Effector memory CD8-positive, alpha-beta T cell (primary cell): ENCODE measurements at regions not wholly inside any gene's neighbourhood (a gene's known extent, or its start where the extent isn't known, plus 50 kb on each side); places are given as distances from the start of the nearest gene placed in this dataset.
"Not testable (repeated sequence)": the region's sequence is repeated elsewhere in the genome, so short reads cannot be mapped to it uniquely, and the experiment has no call there.

Experiments
- ATAC-seq: fragments of 150-1000 bp; cut with Tn5 transposase; replicated peaks from 2 replicates; pipeline ENCODE4 v1.10.0; 2021; ENCODE audit warnings: mild to moderate bottlenecking, moderate library complexity
- DNase-seq, 3 experiments: peaks; one replicate each; pipeline ENCODE4 v3.0.0; 2021
- H3K27ac Mint-ChIP-seq, 2 donors: one replicate each; pipeline ENCODE4 v1.8.0; 2022; ENCODE audit warnings: mild to moderate bottlenecking in 2 of 2, mixed read lengths in 2 of 2, moderate library complexity in 2 of 2
- H3K27me3 Mint-ChIP-seq, 2 donors: one replicate each; pipeline ENCODE4 v1.8.0; 2022; ENCODE audit warnings: mixed read lengths in 2 of 2
- H3K36me3 Mint-ChIP-seq: one replicate; pipeline ENCODE4 v1.8.0; 2022; ENCODE audit warnings: mild to moderate bottlenecking, moderate library complexity, mixed read lengths; ENCODE audit not compliant: insufficient read depth
- H3K4me1 Mint-ChIP-seq, 2 donors: one replicate each; pipeline ENCODE4 v1.8.0; 2022; ENCODE audit warnings: low read depth in 2 of 2, mixed read lengths in 2 of 2
- H3K4me3 Mint-ChIP-seq, 2 donors: one replicate each; pipeline ENCODE4 v1.8.0; 2022; ENCODE audit warnings: mild to moderate bottlenecking in 2 of 2, mixed read lengths in 2 of 2, moderate library complexity in 2 of 2
- H3K9me3 Mint-ChIP-seq, 2 donors: one replicate each; pipeline ENCODE4 v1.8.0; 2022; ENCODE audit warnings: mixed read lengths in 2 of 2

DNA sequence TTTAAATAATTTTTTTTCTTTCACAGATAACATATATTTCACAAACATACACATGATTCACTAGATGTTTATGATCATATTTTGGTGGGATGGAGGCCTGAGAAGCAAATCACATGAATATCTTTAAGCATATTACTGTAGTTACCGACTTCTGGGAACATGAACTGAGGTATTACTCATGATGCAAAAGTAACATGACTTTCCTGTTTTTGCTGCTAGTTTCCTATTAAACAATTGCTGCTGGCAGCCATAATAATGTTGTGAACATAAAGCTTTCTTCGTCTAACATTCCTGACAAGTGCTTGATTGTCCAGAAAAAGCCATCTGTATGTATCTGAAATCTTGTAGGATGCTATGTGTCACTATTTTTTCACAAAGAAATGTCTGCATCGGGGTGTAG is 145.4 kb downstream of the MTX2 start:
- ATAC-seq (no peak), DNase-seq (no peak)
- H3K36me3 Mint-ChIP-seq, result no peaks in the 10 kb centered on the region
- peaks cover 46 to 65% of the 10 kb centered on the region in 2 donors for H3K27me3 Mint-ChIP-seq
- no peak overlapping the region for H3K27ac Mint-ChIP-seq
- no peak overlapping the region for H3K4me3 Mint-ChIP-seq
- no peaks in the 10 kb centered on the region for H3K9me3 Mint-ChIP-seq
- no peaks in the 10 kb centered on the region for H3K4me1 Mint-ChIP-seq

- no peak for ATAC-seq
- no peak overlapping the region for H3K4me3 Mint-ChIP-seq
- no peak overlapping the region for H3K27ac Mint-ChIP-seq
- no peaks in the 10 kb centered on the region for H3K4me1 Mint-ChIP-seq
- H3K9me3 Mint-ChIP-seq, result no peaks in the 10 kb centered on the region
- no peaks in the 10 kb centered on the region for H3K36me3 Mint-ChIP-seq
- DNase-seq, result no peak
- H3K27me3 Mint-ChIP-seq, result peaks cover 39 to 63% of the 10 kb centered on the region in 2 donors
These were observed 146.1 kb downstream of the MTX2 start for GRCh38 chr2:176415174-176415895.

- no peaks in the 10 kb centered on the region for H3K4me1 Mint-ChIP-seq
- no peak for DNase-seq
- H3K27me3 Mint-ChIP-seq, result peaks cover 34 to 56% of the 10 kb centered on the region in 2 donors
- no peaks in the 10 kb centered on the region for H3K9me3 Mint-ChIP-seq
- H3K36me3 Mint-ChIP-seq, result no peaks in the 10 kb centered on the region
- no peak overlapping the region for H3K27ac Mint-ChIP-seq
- no peak overlapping the region for H3K4me3 Mint-ChIP-seq
- ATAC-seq, result no peak
These were observed 146.8 kb downstream of the MTX2 start for GRCh38 chr2:176415937-176416499.

DNA sequence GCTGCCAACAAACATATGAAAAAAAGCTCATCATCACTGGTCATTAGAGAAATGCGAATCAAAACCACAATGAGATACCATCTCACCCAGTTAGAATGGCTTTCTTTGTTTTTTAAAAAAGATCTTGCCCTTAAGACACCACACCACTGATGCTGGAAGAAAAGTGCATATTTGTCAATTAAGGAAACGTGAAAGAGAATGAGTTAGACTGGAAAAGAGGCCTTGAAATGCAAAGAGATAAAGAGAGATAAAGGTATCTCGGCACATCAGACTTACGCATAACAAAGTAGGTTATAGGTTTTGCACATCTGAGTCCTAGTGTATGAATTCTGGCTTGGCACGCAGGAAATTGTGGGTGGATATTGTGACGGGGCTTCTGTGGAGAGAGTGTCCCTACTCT is 149.5 kb downstream of the MTX2 start:
- DNase-seq (no peak), ATAC-seq (no peak)
- Mint-ChIP-seq H3K27ac (no peak overlapping the region), H3K9me3 (no peaks in the 10 kb centered on the region), H3K4me1 (no peaks in the 10 kb centered on the region), H3K4me3 (no peak overlapping the region), H3K36me3 (no peaks in the 10 kb centered on the region), H3K27me3 (peaks cover 43 to 66% of the 10 kb centered on the region in 2 donors)

DNA sequence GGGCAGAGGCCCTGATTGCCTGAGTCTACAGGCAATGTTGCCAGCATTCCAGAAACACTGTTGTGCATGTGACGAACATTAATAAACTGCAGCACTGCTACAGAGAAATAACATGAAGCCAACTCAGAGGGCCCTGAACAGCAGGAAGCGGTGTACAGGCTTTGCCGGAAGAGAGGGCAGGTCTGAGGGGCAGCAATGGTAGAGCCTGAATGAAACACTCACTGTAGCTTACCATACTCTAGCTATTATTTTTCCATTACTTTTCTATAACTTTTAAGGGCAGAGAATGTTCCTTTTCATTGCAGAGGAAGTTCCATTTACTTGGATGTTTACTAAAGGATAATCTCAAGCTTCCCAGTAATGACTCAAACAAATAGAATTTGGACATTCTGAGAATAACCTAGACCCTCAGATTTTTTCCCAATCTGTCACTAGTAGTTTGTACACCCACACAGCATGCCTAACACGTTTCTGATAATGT is 150.4 kb downstream of the MTX2 start:
- Mint-ChIP-seq H3K27ac (no peak overlapping the region), H3K4me1 (no peaks in the 10 kb centered on the region), H3K9me3 (no peaks in the 10 kb centered on the region), H3K36me3 (no peaks in the 10 kb centered on the region), H3K4me3 (no peak overlapping the region), H3K27me3 (peaks cover 42 to 66% of the 10 kb centered on the region in 2 donors)
- DNase-seq (no peak), ATAC-seq (no peak)

GRCh38 chr2:176421297-176422050 is 152.2 kb downstream of the MTX2 start:
- H3K4me3 Mint-ChIP-seq, result no peak overlapping the region
- ATAC-seq, result no peak
- DNase-seq, result no peak
- H3K27ac Mint-ChIP-seq, result no peak overlapping the region
- H3K27me3 Mint-ChIP-seq, result peaks cover 33 to 62% of the 10 kb centered on the region in 2 donors
- H3K36me3 Mint-ChIP-seq, result no peaks in the 10 kb centered on the region
- no peaks in the 10 kb centered on the region for H3K9me3 Mint-ChIP-seq
- H3K4me1 Mint-ChIP-seq, result no peaks in the 10 kb centered on the region

GRCh38 chr2:176423819-176424218 is 154.6 kb downstream of the MTX2 start:
- H3K36me3 Mint-ChIP-seq, result no peaks in the 10 kb centered on the region
- H3K4me3 Mint-ChIP-seq, result no peak overlapping the region
- DNase-seq (no peak), ATAC-seq (no peak)
- H3K27me3 Mint-ChIP-seq, result peaks cover 38 to 59% of the 10 kb centered on the region in 2 donors
- H3K27ac Mint-ChIP-seq, result no peak overlapping the region
- no peaks in the 10 kb centered on the region for H3K4me1 Mint-ChIP-seq
- no peaks in the 10 kb centered on the region for H3K9me3 Mint-ChIP-seq

- Mint-ChIP-seq H3K27ac (no peak overlapping the region), H3K9me3 (no peaks in the 10 kb centered on the region), H3K4me3 (no peak overlapping the region), H3K27me3 (peaks cover 38 to 57% of the 10 kb centered on the region in 2 donors), H3K36me3 (no peaks in the 10 kb centered on the region), H3K4me1 (peaks cover 0 to 2% of the 10 kb centered on the region in 2 donors)
- ATAC-seq (no peak), DNase-seq (no peak)
These were observed 155.5 kb downstream of the MTX2 start for GRCh38 chr2:176424746-176425145.

GRCh38 chr2:176427549-176427948 is 158.3 kb downstream of the MTX2 start:
- Mint-ChIP-seq H3K9me3 (no peaks in the 10 kb centered on the region), H3K4me3 (no peak overlapping the region), H3K27me3 (peaks cover 31 to 44% of the 10 kb centered on the region in 2 donors), H3K36me3 (no peaks in the 10 kb centered on the region), H3K4me1 (peaks cover 0 to 2% of the 10 kb centered on the region in 2 donors), H3K27ac (no peak overlapping the region)
- ATAC-seq (no peak), DNase-seq (no peak)

DNA sequence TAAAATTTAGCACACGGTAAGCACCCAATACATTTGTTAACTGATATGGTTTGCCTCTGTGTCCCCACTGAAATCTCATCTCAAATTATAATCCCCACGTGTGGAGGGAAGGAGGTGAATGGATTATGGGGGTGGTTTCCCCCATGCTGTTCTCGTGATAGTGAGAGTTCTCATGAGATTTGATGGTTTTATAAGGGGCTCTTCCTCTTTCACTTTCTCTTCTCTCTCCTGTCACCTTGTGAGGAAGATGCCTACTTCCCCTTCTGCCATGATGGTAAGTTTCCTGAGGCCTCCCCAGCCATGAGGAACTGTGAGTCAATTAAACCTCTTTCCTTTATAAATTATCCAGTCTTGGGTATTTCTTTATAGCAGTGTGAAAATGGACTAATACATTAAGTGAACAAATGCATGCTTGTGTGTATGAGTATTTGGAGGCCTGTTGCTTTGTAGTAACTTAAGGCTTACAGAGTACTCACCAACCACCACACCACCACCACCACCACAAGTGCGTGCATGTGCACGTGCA is 159.8 kb downstream of the MTX2 start:
- not testable (repeated sequence) for H3K4me1 Mint-ChIP-seq, H3K36me3 Mint-ChIP-seq, H3K27ac Mint-ChIP-seq, H3K4me3 Mint-ChIP-seq, ATAC-seq, H3K9me3 Mint-ChIP-seq, DNase-seq
- peaks cover 16 to 29% of the 10 kb centered on the region in 2 donors for H3K27me3 Mint-ChIP-seq

- H3K4me3 Mint-ChIP-seq, result no peak overlapping the region
- no peak for DNase-seq
- peaks cover 0 to 2% of the 10 kb centered on the region in 2 donors for H3K9me3 Mint-ChIP-seq
- peaks cover 32 to 33% of the 10 kb centered on the region in 2 donors for H3K27me3 Mint-ChIP-seq
- H3K36me3 Mint-ChIP-seq, result peaks cover 3% of the 10 kb centered on the region
- H3K4me1 Mint-ChIP-seq, result peaks cover 0 to 2% of the 10 kb centered on the region in 2 donors
- H3K27ac Mint-ChIP-seq, result no peak overlapping the region
- no peak for ATAC-seq
These were observed 163.2 kb downstream of the MTX2 start for GRCh38 chr2:176432434-176432833.

GRCh38 chr2:176435729-176436128 is 166.5 kb downstream of the MTX2 start:
- ATAC-seq (no peak), DNase-seq (no peak)
- no peak overlapping the region for H3K27ac Mint-ChIP-seq
- H3K27me3 Mint-ChIP-seq, result peaks cover 31 to 51% of the 10 kb centered on the region in 2 donors
- H3K9me3 Mint-ChIP-seq, result peaks cover 0 to 2% of the 10 kb centered on the region in 2 donors
- H3K4me1 Mint-ChIP-seq, result no peaks in the 10 kb centered on the region
- no peak overlapping the region for H3K4me3 Mint-ChIP-seq
- H3K36me3 Mint-ChIP-seq, result peaks cover 3% of the 10 kb centered on the region

- H3K4me1 Mint-ChIP-seq, result peaks cover 2 to 5% of the 10 kb centered on the region in 2 donors
- ATAC-seq, result no peak
- H3K36me3 Mint-ChIP-seq, result no peaks in the 10 kb centered on the region
- no peak for DNase-seq
- H3K27ac Mint-ChIP-seq, result no peak overlapping the region
- H3K27me3 Mint-ChIP-seq, result peaks cover 28 to 41% of the 10 kb centered on the region in 2 donors
- no peak overlapping the region for H3K4me3 Mint-ChIP-seq
- no peaks in the 10 kb centered on the region for H3K9me3 Mint-ChIP-seq
These were observed 174.7 kb downstream of the MTX2 start for GRCh38 chr2:176443946-176444345.
